Stomach smooth muscle (tissue), 2 donors: ENCODE measurements at regions not wholly inside any gene's neighbourhood (a gene's known extent, or its start where the extent isn't known, plus 50 kb on each side); places are given as distances from the start of the nearest gene placed in this dataset.

Experiments
- H3K27ac ChIP-seq: one replicate; pipeline ENCODE4 v1.7.0; 2013; ENCODE audit warnings: mild to moderate bottlenecking, low read length, inconsistent platforms
- H3K27me3 ChIP-seq, 2 donors: one replicate each; pipeline ENCODE4 v1.7.0; 2013; ENCODE audit warnings: low read length in 2 of 2; ENCODE audit not compliant: insufficient read depth in 2 of 2, control insufficient read depth in 1 of 2
- H3K36me3 ChIP-seq, 2 donors: one replicate each; pipeline ENCODE4 v1.7.0; 2013; ENCODE audit warnings: low read length in 2 of 2; ENCODE audit not compliant: control insufficient read depth in 2 of 2, insufficient read depth in 2 of 2
- H3K4me1 ChIP-seq: one replicate; pipeline ENCODE4 v1.7.0; 2013; ENCODE audit warnings: low read length; ENCODE audit not compliant: control insufficient read depth, insufficient read depth
- H3K4me3 ChIP-seq, 2 donors: one replicate each; pipeline ENCODE4 v1.7.0; 2013; ENCODE audit warnings: low read length in 2 of 2
- H3K9ac ChIP-seq, 2 donors: one replicate each; pipeline ENCODE4 v1.7.0; 2013; ENCODE audit warnings: low read length in 2 of 2, mild to moderate bottlenecking in 1 of 2
- H3K9me3 ChIP-seq, 2 donors: one replicate each; pipeline ENCODE4 v1.7.0; 2013; ENCODE audit warnings: low read length in 2 of 2; ENCODE audit not compliant: control insufficient read depth in 2 of 2
- donor health status: healthy.
- donor health status: Pancreatic carcinoma.

- H3K9ac ChIP-seq, result no peak overlapping the region
- no peak overlapping the region for H3K4me3 ChIP-seq
- no peaks in the 10 kb centered on the region for H3K9me3 ChIP-seq
- H3K36me3 ChIP-seq, result no peaks in the 10 kb centered on the region
- peaks cover 0 to 8% of the 10 kb centered on the region in 2 donors for H3K27me3 ChIP-seq
- no peak overlapping the region for H3K27ac ChIP-seq
- H3K4me1 ChIP-seq, result no peaks in the 10 kb centered on the region
These were observed 69.1 kb downstream of the FOXA2 start for GRCh38 chr20:22515264-22515663.

- peaks cover 0 to 8% of the 10 kb centered on the region in 2 donors for H3K27me3 ChIP-seq
- no peak overlapping the region for H3K27ac ChIP-seq
- H3K9ac ChIP-seq, result no peak overlapping the region
- no peak overlapping the region for H3K4me3 ChIP-seq
- no peaks in the 10 kb centered on the region for H3K9me3 ChIP-seq
- no peaks in the 10 kb centered on the region for H3K4me1 ChIP-seq
- no peaks in the 10 kb centered on the region for H3K36me3 ChIP-seq
These were observed 70.8 kb downstream of the FOXA2 start for GRCh38 chr20:22513574-22513973.

- Histone ChIP-seq H3K27ac (no peak overlapping the region), H3K4me1 (no peaks in the 10 kb centered on the region), H3K9me3 (no peaks in the 10 kb centered on the region), H3K4me3 (no peak overlapping the region), H3K27me3 (peaks cover 0 to 8% of the 10 kb centered on the region in 2 donors), H3K9ac (no peak overlapping the region), H3K36me3 (no peaks in the 10 kb centered on the region)
These were observed 71.4 kb downstream of the FOXA2 start for GRCh38 chr20:22512911-22513489.

- H3K9ac ChIP-seq, result no peak overlapping the region
- H3K27me3 ChIP-seq, result peaks cover 0 to 8% of the 10 kb centered on the region in 2 donors
- no peak overlapping the region for H3K4me3 ChIP-seq
- no peak overlapping the region for H3K27ac ChIP-seq
- no peaks in the 10 kb centered on the region for H3K9me3 ChIP-seq
- no peaks in the 10 kb centered on the region for H3K4me1 ChIP-seq
- H3K36me3 ChIP-seq, result no peaks in the 10 kb centered on the region
These were observed 72.1 kb downstream of the FOXA2 start for GRCh38 chr20:22511943-22512910.

GRCh38 chr20:22509843-22510147, 74.6 kb downstream of the FOXA2 start:
- no peaks in the 10 kb centered on the region for H3K4me1 ChIP-seq
- no peak overlapping the region for H3K9ac ChIP-seq
- peaks cover 0 to 9% of the 10 kb centered on the region in 2 donors for H3K27me3 ChIP-seq
- H3K36me3 ChIP-seq, result no peaks in the 10 kb centered on the region
- H3K4me3 ChIP-seq, result no peak overlapping the region
- H3K9me3 ChIP-seq, result no peaks in the 10 kb centered on the region
- H3K27ac ChIP-seq, result no peak overlapping the region

- H3K27me3 ChIP-seq, result peaks cover 0 to 10% of the 10 kb centered on the region in 2 donors
- H3K9ac ChIP-seq, result no peak overlapping the region
- H3K9me3 ChIP-seq, result no peaks in the 10 kb centered on the region
- H3K4me3 ChIP-seq, result no peak overlapping the region
- no peaks in the 10 kb centered on the region for H3K36me3 ChIP-seq
- no peaks in the 10 kb centered on the region for H3K4me1 ChIP-seq
- H3K27ac ChIP-seq, result no peak overlapping the region
These were observed 75.1 kb downstream of the FOXA2 start for GRCh38 chr20:22509090-22509842.

GRCh38 chr20:22508426-22508825, 75.9 kb downstream of the FOXA2 start:
- Histone ChIP-seq H3K27me3 (peaks cover 0 to 10% of the 10 kb centered on the region in 2 donors), H3K36me3 (no peaks in the 10 kb centered on the region), H3K4me1 (no peaks in the 10 kb centered on the region), H3K9me3 (no peaks in the 10 kb centered on the region), H3K4me3 (no peak overlapping the region), H3K9ac (no peak overlapping the region), H3K27ac (no peak overlapping the region)

- Histone ChIP-seq H3K9ac (no peak overlapping the region), H3K36me3 (no peaks in the 10 kb centered on the region), H3K4me3 (no peak overlapping the region), H3K27me3 (peaks cover 0 to 7% of the 10 kb centered on the region in 2 donors), H3K9me3 (no peaks in the 10 kb centered on the region), H3K4me1 (no peaks in the 10 kb centered on the region), H3K27ac (no peak overlapping the region)
These were observed 77.0 kb downstream of the FOXA2 start for GRCh38 chr20:22507240-22507961.

GRCh38 chr20:22506827-22507226, 77.5 kb downstream of the FOXA2 start:
- H3K4me3 ChIP-seq, result no peak overlapping the region
- H3K4me1 ChIP-seq, result no peaks in the 10 kb centered on the region
- H3K27me3 ChIP-seq, result peaks cover 0 to 7% of the 10 kb centered on the region in 2 donors
- no peaks in the 10 kb centered on the region for H3K9me3 ChIP-seq
- H3K9ac ChIP-seq, result no peak overlapping the region
- no peak overlapping the region for H3K27ac ChIP-seq
- no peaks in the 10 kb centered on the region for H3K36me3 ChIP-seq

GRCh38 chr20:22504829-22505377, 79.5 kb downstream of the FOXA2 start:
- Histone ChIP-seq H3K27ac (no peak overlapping the region), H3K4me1 (no peaks in the 10 kb centered on the region)

More at GRCh38 chr20:22504829-22505377, 79.5 kb downstream of the FOXA2 start:
- Histone ChIP-seq H3K9me3 (no peaks in the 10 kb centered on the region), H3K9ac (no peak overlapping the region), H3K27me3 (peaks cover 0 to 10% of the 10 kb centered on the region in 2 donors), H3K4me3 (no peak overlapping the region), H3K36me3 (no peaks in the 10 kb centered on the region)
